Suprapubic skin (tissue), 4 donors: ENCODE measurements at regions not wholly inside any gene's neighbourhood (a gene's known extent, or its start where the extent isn't known, plus 50 kb on each side); places are given as distances from the start of the nearest gene placed in this dataset.

ENCODE experiments used
- DNase-seq, 2 donors: peaks; one replicate each; pipeline ENCODE4 v3.0.0-alpha.2; 2019; ENCODE audit warnings: low spot score in 2 of 2
- H3K27ac ChIP-seq: fragments of 200-600 bp; sonication (generic); one replicate; pipeline ENCODE4 v1.5.1; 2019
- H3K27me3 ChIP-seq: fragments of 200-600 bp; sonication (generic); one replicate; pipeline ENCODE4 v1.5.1; 2019
- H3K36me3 ChIP-seq: fragments of 200-600 bp; sonication (generic); one replicate; pipeline ENCODE4 v1.5.1; 2019
- H3K4me1 ChIP-seq: fragments of 200-600 bp; sonication (generic); one replicate; pipeline ENCODE4 v1.5.1; 2019
- H3K4me3 ChIP-seq: fragments of 200-600 bp; sonication (generic); one replicate; pipeline ENCODE4 v1.5.1; 2019; ENCODE audit warnings: mild to moderate bottlenecking
- H3K9me3 ChIP-seq: fragments of 200-600 bp; sonication (generic); one replicate; pipeline ENCODE4 v1.5.1; 2019
- CTCF ChIP-seq, 2 donors: fragments of 200-600 bp in 1 of 2; fragments of 450-650 bp in 1 of 2; sonication (generic) in 1 of 2; IDR thresholded peaks; one replicate each; pipeline ENCODE4 v1.5.1; 2016 to 2019; ENCODE audit warnings: antibody characterized with exemption in 2 of 2, mild to moderate bottlenecking in 1 of 2, moderate library complexity in 1 of 2
- EP300 ChIP-seq: sonication (generic); formaldehyde crosslinking; IDR thresholded peaks from one replicate; pipeline ENCODE4 v1.6.1; 2017; ENCODE audit warnings: antibody characterized with exemption
- POLR2A ChIP-seq, 2 donors: fragments of 450-650 bp; IDR thresholded peaks; one replicate each; pipeline ENCODE4 v1.6.1; 2017; ENCODE audit warnings: antibody characterized with exemption in 2 of 2, mild to moderate bottlenecking in 2 of 2, moderate library complexity in 2 of 2
- POLR2AphosphoS5 ChIP-seq, 3 donors: sonication (generic); formaldehyde crosslinking; IDR thresholded peaks; one replicate each; pipeline ENCODE4 v1.6.1; 2017; ENCODE audit warnings: antibody characterized with exemption in 3 of 3
- WGBS: methylation state at CpG from one replicate; pipeline ENCODE4 v1.1.5; 2018; 5-methylcytosine and 5-hydroxymethylcytosine counted together

DNA sequence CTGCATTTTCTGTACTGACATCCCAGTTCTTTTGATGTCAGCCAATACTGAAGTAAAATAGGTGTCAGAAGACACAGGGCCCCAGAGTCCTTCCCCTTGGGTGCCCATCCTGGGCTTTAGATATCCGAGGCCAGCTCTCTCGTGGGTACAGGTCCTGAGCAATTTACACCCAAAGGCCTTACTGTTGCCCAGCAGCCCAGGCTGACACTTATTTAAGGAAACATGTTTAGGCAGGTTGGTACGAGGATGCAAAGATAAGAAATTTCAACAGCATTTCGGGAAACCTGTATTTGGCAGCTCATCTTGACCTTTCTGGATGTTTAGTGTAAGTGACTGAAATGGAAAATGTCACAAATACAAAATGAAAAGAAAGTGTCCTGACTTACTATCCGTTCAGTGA lies 130.0 kb upstream of the IL12A start:
- Histone ChIP-seq H3K27me3 (no peaks in the 10 kb centered on the region), H3K27ac (no peak overlapping the region), H3K9me3 (no peaks in the 10 kb centered on the region), H3K4me1 (peaks cover 12% of the 10 kb centered on the region), H3K4me3 (no peak overlapping the region), H3K36me3 (no peaks in the 10 kb centered on the region)
- TF ChIP-seq POLR2AphosphoS5 (IDR thresholded peaks at IDR 0.05): no peak
- no peak for TF ChIP-seq EP300
- no peak for TF ChIP-seq CTCF (IDR thresholded peaks at IDR 0.05)
- no peak for TF ChIP-seq POLR2A (IDR thresholded peaks at IDR 0.05)
- DNase-seq: no peak
- WGBS: 54% methylated on average over 5 of the region's 5 CpGs

DNA sequence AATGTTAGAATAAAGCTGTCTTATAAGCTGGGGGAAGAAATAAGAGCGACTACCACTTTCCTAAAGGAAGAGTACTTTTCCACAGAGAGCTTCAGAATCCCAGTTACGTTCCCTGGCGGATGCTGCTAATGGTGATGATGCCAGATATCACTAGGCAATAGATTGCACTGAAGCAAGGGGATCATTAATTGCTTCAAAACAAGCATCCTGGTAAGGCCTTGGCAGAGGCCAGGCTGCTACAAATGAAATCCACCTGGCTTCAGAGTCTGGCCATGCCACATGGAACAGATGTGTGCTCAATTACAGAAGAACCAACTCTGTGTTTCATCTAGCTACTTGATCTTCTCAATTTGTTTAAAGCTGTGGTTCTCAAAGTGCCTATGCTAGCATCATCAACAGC lies 129.2 kb upstream of the IL12A start:
- H3K9me3 ChIP-seq: no peaks in the 10 kb centered on the region
- no peak for DNase-seq
- 85% methylated on average over 3 of the region's 3 CpGs for WGBS
- no peaks in the 10 kb centered on the region for H3K27me3 ChIP-seq
- TF ChIP-seq POLR2A (IDR thresholded peaks at IDR 0.05): no peak
- no peak for TF ChIP-seq POLR2AphosphoS5 (IDR thresholded peaks at IDR 0.05)
- no peak for TF ChIP-seq EP300
- no peak for TF ChIP-seq CTCF (IDR thresholded peaks at IDR 0.05)
- H3K27ac ChIP-seq: no peak overlapping the region
- no peak overlapping the region for H3K4me3 ChIP-seq
- peaks cover 12% of the 10 kb centered on the region for H3K4me1 ChIP-seq
- H3K36me3 ChIP-seq: no peaks in the 10 kb centered on the region

DNA sequence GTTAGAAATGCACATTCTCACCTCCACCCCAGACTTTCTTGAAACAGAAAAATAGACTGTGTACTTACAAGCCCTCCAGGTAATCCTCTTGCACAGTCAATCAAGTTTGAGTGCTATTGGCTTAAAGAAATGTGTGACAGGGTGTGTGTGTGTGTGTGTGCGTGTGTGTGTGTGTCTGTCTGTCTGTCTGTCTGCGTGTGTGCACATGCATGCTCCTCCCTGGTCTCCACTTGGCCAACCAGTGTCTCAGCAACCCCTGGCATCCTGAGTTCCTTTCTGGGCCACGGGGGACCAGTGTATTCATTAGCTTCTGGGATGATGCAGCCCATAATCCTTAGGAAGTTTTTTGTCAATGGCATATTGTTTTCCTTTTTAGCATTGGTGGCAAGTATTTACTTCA lies 128.8 kb upstream of the IL12A start:
- H3K4me3 ChIP-seq: no peak overlapping the region
- peaks cover 12% of the 10 kb centered on the region for H3K4me1 ChIP-seq
- TF ChIP-seq POLR2AphosphoS5 (IDR thresholded peaks at IDR 0.05): no peak
- H3K9me3 ChIP-seq: no peaks in the 10 kb centered on the region
- no peak for DNase-seq
- no peak overlapping the region for H3K27ac ChIP-seq
- no peaks in the 10 kb centered on the region for H3K36me3 ChIP-seq
- no peaks in the 10 kb centered on the region for H3K27me3 ChIP-seq
- WGBS: 49% methylated on average over 3 of the region's 3 CpGs

DNA sequence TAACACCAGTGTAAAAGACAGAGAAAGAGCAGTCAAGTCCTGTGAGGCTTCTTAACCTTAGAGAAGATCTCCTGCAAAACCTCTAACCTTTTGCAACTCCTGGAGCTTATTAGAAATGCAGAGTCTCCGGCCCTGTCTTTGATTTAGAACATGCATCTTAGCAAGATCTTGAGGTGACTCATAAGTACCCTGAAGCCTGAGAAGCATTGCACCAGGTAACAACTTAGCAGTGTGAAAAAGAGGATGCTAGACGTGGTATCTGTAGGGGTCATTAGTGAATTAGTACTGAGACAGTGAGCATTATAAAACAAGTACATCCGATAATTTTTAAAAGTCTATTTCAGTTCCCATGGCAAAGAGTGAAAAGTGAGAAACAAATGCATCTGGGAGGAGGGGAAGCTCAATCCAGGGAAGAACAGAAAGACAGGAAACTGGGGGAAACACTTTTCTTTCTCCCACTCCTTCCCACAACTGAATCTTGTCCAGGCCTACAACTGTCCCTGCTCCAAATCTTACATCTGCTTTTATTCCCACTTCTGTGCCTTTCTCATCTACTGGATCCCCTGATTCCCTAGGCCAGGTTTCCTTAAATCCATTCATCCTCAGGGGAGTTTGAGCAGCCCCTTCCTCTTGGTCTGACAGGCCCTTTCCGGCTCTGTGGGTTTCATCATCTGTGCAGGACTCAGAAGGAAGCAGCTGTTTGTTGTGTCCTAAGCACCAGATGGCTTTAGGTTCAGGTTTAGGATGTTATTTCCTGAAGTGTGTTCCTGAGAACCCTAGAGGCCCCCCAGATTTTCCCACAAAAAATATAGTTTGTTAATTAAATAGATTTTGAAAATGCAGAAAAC lies 128.1 kb upstream of the IL12A start:
- TF ChIP-seq EP300: no peak
- TF ChIP-seq POLR2AphosphoS5 (IDR thresholded peaks at IDR 0.05): no peak
- TF ChIP-seq CTCF (IDR thresholded peaks at IDR 0.05): no peak
- no peak for TF ChIP-seq POLR2A (IDR thresholded peaks at IDR 0.05)
- no peaks in the 10 kb centered on the region for H3K27me3 ChIP-seq
- no peak overlapping the region for H3K27ac ChIP-seq
- WGBS: 76% methylated on average over 4 of the region's 4 CpGs
- no peak for DNase-seq
- peaks cover 15% of the 10 kb centered on the region for H3K4me1 ChIP-seq
- H3K36me3 ChIP-seq: no peaks in the 10 kb centered on the region
- no peak overlapping the region for H3K4me3 ChIP-seq
- H3K9me3 ChIP-seq: no peaks in the 10 kb centered on the region

GRCh38 chr3:159861369-159861987 lies 127.2 kb upstream of the IL12A start:
- Histone ChIP-seq H3K4me1 (peaks cover 15% of the 10 kb centered on the region), H3K36me3 (no peaks in the 10 kb centered on the region), H3K9me3 (no peaks in the 10 kb centered on the region), H3K27me3 (no peaks in the 10 kb centered on the region), H3K4me3 (no peak overlapping the region), H3K27ac (no peak overlapping the region)
- DNase-seq: no peak
- 78% methylated on average over 4 of the region's 4 CpGs for WGBS
- TF ChIP-seq POLR2A (IDR thresholded peaks at IDR 0.05): no peak
- TF ChIP-seq CTCF (IDR thresholded peaks at IDR 0.05): no peak
- no peak for TF ChIP-seq EP300
- TF ChIP-seq POLR2AphosphoS5 (IDR thresholded peaks at IDR 0.05): no peak
